Kidney glomerular epithelial cell (primary cell): ENCODE measurements at regions not wholly inside any gene's neighbourhood (a gene's known extent, or its start where the extent isn't known, plus 50 kb on each side); places are given as distances from the start of the nearest gene placed in this dataset.
A peak's percentile ranks its signal among the peaks of the same experiment; 100 is the strongest.

Experiments
- DNase-seq: peaks from one replicate; lab custom pipeline; 2025; lab: John Stamatoyannopoulos, UW

GRCh38 chr4:99712530-99712929 is 54.9 kb upstream of the C4orf54 start:
- no peak for DNase-seq

- no peak for DNase-seq
These were observed 54.5 kb upstream of the C4orf54 start for GRCh38 chr4:99712099-99712498.

GRCh38 chr4:99711657-99712056 is 54.0 kb upstream of the C4orf54 start:
- DNase-seq = no peak

- DNase-seq = peak; percentile 40
These were observed 53.2 kb upstream of the C4orf54 start for GRCh38 chr4:99710681-99711345.

- DNase-seq = no peak
These were observed 52.4 kb upstream of the C4orf54 start for GRCh38 chr4:99710020-99710419.

GRCh38 chr4:99708551-99708950 is 50.9 kb upstream of the C4orf54 start:
- no peak for DNase-seq
